HG03159 (cell line): ENCODE measurements at regions not wholly inside any gene's neighbourhood (a gene's known extent, or its start where the extent isn't known, plus 50 kb on each side); places are given as distances from the start of the nearest gene placed in this dataset.
A peak's percentile ranks its signal among the peaks of the same experiment; 100 is the strongest.
"Not testable (repeated sequence)": the region's sequence is repeated elsewhere in the genome, so short reads cannot be mapped to it uniquely, and the experiment has no call there.

Experiments used
- ATAC-seq: cut with Tn5 transposase; IDR thresholded peaks from one replicate; pipeline ENCODE4 v1.9.1; 2021; ENCODE audit warnings: mild to moderate bottlenecking, moderate library complexity; ENCODE audit not compliant: unreplicated experiment

- no peak for ATAC-seq
Measured at GRCh38 chr21:29396951-29397455, 98.3 kb downstream of the BACH1 start.

DNA sequence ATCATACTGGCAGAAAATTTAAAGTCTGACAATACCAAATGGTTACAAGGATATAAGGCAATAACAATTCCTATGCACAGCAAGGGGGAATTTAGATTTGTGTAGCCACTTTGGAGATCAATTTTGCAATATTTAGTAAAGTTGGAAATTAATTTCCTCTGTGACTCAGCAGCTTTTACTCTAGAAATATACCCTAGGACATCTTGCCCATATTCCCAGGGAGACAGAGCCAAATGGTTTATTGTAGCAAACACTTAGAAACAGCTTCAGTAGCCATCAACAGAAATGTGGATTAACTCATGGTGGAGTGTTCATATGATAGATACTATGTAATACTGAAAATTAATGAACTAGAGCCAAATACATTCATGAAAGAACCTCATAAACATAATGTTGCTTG, 104.6 kb downstream of the BACH1 start:
- ATAC-seq, result no peak

GRCh38 chr21:29403922-29404538, 105.3 kb downstream of the BACH1 start:
- no peak for ATAC-seq

DNA sequence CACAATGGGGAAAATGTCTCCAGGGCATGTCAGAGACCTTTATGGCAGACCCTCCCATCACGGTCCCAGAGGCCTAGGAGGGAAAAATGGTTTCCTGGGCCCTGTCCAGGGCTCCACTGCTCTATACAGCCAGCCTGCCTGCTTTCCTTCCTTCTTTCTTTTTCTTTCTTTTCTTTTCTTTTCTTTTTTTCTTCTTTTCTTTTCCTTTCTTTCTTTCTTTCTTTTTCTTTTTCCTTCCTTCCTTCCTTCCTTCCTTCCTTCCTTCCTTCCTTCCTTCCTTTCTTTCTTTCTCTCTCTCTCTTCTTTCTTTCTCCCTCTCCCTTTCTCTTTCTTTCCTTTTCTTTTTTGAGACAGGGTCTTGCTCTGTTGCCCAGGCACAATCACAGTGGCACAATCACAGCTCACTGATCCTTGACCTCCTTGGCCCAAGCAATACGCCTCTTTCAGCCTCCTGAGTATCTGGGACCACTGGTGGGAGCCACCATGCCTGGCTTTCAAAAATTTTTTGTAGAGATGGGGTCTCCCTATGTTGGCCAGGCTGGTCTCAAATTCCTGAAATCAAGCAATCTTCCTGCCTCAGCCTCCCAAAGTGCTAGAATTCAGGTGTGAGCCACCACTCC, 106.9 kb downstream of the BACH1 start:
- no peak for ATAC-seq

GRCh38 chr21:29406385-29406784, 107.7 kb downstream of the BACH1 start:
- no peak for ATAC-seq

DNA sequence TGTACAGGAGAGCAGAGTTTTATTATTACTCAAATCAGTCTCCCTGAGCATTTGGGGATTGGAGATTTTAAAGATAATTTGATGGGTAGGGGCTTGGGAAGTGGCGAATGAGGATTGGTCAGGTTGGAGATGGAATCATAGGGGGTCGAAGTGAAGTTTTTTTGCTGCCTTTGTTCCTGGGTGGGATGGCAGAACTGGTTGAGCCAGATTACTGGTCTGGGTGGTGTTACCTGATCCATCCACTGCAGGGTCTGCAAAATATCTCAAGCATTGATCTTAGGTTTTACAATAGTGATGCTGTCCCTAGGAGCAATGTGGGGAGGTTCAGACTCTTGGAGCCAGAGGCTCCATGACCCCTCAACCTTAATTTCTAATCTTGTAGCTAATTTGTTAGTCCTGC, 108.8 kb downstream of the BACH1 start:
- ATAC-seq, result no peak

GRCh38 chr21:29413683-29414082, 115.0 kb downstream of the BACH1 start:
- ATAC-seq, result no peak

DNA sequence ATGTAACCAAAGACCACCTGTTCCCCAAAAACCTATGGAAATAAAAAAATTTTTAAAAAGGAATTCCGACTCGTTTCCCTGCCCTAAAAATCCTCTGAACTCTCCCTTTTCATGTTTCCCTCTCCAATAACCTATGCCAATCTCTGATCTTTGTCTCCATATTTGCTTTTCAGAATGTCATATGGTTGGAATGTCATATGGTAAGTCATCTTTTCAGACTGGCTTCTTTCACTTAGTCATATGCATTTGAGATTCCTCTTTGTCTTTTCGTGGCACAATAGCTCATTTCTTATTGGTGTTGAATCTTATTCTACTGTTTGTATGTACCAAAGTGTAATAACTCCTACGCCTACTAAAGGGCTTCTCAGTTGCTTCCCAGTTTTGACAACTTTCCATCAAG, 117.5 kb downstream of the BACH1 start:
- no peak for ATAC-seq

- peak; percentile 89 for ATAC-seq
Measured at GRCh38 chr21:29418813-29419212, 120.1 kb downstream of the BACH1 start.

- no peak for ATAC-seq
Measured at GRCh38 chr21:29419422-29419821, 120.7 kb downstream of the BACH1 start.

- ATAC-seq, result no peak
Measured at GRCh38 chr21:29423099-29423870, 124.6 kb downstream of the BACH1 start.

DNA sequence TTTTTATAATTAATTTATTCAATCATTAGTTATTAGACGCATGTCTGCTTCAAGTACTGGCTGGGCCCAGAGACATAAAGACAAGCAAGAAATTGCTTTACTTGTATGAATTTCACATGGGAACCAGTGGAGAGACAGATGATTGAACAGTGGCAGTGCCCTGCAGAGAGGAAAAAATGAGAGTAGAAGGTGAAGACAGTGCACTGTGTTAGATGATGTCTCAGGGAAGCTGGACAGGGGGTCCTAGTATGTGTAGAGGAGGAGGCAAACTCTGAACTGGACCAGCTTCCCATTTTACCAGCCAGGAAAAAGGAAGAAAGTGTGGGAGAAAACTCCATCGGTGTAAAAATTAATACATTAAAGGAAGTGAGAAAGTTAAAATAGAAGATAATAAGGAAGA, 126.0 kb downstream of the BACH1 start:
- no peak for ATAC-seq

DNA sequence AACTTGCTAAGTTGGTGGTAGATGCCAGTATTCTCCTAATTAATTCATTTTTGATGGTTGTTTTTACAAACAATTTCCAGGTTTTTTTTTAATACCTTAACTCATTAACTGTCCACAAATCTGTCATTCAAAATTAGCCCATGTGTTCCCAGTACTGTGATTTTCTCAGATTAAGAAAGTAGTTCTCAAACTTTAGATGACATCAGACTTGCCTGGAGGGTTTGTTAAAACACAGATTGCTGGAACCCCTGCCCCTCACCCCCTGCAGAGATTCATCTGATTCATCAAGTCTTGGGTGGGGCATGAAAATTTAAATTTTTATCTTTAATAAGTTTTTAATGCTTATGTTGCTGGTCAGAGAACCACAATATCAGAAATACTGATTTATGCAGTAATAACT, 130.5 kb downstream of the BACH1 start:
- ATAC-seq, result no peak

GRCh38 chr21:29430030-29430429, 131.3 kb downstream of the BACH1 start:
- no peak for ATAC-seq

DNA sequence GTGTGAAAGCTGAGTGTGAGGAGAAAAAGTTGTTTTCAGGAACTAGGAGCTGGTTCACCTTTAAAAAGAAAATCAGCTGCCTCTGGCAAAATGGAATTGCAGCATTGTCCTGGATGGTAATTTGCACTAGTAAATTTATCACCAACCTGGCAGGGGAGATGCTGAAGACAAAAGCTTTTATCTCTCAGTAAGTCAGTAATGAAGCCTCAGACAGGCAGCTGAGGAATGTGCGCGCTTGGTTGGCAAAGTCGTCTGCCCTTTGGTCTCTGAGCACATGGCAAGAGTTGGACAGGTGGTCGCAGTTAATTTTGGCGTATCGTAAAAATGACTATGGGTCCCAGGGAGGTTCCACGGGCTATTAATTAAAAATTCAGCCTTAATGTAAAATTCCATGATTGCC, 131.9 kb downstream of the BACH1 start:
- ATAC-seq, result no peak

- no peak for ATAC-seq
Measured at GRCh38 chr21:29431178-29431577, 132.5 kb downstream of the BACH1 start.

DNA sequence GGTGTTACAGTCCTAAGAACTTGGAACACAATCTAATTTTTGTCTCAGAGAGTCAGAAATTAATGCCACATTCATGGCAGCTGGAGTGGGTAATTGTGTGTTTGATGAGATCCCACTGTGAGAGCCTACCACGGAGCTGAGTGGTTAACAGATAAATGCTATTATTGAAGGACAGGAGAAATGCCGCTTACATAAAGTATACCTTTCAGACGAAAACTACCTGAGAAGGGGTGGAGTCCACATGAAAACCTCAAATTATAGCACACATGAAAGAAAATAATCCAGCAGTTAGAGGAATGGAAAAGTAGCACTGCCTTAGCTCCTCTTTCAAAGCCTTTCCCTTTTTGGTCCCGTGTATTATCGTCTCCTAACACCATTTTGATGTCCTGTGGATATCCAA, 133.0 kb downstream of the BACH1 start:
- ATAC-seq, result no peak

DNA sequence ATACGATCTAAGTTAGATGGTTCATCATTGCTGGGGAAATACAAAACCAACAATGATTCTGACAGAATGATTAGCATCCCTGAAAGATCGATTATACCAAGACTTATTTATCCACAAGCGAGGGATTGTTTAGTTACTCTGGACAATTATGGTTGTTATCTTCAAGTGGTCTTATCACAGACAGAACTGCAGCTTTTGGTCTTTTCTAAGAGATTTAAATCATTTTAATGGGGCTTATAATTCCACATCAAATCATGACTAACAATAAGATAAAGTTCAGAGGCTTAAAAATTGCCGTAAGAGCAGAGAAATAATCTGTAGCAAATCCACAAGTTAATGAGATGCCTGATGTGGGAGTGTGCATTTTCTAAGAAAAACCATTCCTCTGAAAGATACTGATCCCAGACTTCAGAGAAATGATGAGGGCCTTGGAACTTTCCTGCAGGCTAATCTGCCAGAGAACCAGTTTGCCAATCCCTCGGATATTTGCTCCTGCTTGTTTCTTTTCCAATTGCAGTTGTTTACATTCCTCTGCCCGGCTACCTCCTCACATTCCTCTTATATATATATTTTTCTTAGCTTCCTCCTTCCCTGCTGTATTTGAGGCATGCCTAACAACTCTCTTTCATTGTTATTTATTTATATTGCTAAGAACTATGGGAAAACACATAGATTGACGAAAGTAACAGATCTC, 134.8 kb downstream of the BACH1 start:
- no peak for ATAC-seq

DNA sequence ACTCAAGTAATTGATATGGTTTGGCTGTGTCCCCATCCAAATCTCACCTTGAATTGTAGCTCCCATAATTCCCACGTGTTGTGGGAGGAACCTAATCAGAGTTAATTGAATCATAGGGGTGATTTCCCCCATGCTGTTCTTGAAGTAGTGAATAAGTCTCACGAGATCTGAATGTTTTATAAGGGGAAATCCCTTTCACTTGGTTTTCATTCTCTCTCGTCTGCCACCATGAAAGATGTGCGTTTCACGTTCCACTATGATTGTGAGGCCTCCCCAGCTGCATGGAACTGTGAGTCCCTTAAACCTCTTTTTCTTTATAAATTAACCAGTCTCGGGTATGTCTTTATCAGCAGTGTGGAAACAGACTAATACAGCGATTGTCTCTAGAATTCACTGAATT, 135.4 kb downstream of the BACH1 start:
- ATAC-seq, result no peak

DNA sequence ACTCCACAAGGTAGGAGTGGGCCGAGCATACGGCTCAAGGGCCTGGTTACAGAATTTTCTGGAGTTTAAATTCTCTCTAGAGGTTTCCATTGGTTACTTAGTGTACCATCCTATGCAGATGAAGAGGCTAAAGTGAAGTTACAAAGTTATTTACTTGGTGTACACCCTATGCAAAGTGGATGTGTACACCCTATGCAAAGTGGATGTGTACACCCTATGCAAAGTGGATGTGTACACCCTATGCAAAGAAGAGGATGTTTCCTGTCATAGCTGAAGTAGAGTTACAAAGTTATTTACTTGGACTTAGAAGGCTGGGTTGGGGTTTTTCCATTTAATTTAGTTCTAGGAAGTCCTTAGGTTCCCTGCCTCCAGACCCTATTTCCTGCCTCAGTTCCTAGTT, 136.3 kb downstream of the BACH1 start:
- ATAC-seq, result not testable (repeated sequence)

- no peak for ATAC-seq
Measured at GRCh38 chr21:29436143-29436542, 137.4 kb downstream of the BACH1 start.
